ENCODE measurements at regions not wholly inside any gene's neighbourhood (a gene's known extent, or its start where the extent isn't known, plus 50 kb on each side); places are given as distances from the start of the nearest gene placed in this dataset.
"Not testable (repeated sequence)": the region's sequence is repeated elsewhere in the genome, so short reads cannot be mapped to it uniquely, and the experiment has no call there.

DNA sequence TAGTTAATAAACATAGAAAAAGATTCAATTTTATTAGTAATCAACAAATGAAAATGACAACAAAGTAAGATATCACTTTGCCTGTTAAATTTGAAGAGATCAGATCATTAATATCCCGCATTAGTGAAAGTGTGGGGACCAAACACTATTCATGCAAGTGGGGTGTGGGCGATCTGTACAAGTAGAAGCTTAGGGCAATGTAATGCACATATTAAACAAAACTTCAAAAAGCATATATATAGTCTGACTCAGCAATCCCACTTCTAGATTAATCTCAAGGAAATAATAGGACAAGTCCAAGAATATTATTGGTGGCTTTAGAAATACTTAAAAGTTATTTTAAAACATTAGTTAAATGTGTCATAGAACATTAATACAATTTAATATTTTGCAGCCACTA, 188.5 kb downstream of the LRRC70 start:
- H3K36me3 Mint-ChIP-seq, result no peaks in the 10 kb centered on the region
- no peaks in the 10 kb centered on the region for H3K4me1 Mint-ChIP-seq (ENCODE audit: unreplicated experiment)
- H3K27ac Mint-ChIP-seq, result no peak overlapping the region
- TF ChIP-seq, protein P1, sequence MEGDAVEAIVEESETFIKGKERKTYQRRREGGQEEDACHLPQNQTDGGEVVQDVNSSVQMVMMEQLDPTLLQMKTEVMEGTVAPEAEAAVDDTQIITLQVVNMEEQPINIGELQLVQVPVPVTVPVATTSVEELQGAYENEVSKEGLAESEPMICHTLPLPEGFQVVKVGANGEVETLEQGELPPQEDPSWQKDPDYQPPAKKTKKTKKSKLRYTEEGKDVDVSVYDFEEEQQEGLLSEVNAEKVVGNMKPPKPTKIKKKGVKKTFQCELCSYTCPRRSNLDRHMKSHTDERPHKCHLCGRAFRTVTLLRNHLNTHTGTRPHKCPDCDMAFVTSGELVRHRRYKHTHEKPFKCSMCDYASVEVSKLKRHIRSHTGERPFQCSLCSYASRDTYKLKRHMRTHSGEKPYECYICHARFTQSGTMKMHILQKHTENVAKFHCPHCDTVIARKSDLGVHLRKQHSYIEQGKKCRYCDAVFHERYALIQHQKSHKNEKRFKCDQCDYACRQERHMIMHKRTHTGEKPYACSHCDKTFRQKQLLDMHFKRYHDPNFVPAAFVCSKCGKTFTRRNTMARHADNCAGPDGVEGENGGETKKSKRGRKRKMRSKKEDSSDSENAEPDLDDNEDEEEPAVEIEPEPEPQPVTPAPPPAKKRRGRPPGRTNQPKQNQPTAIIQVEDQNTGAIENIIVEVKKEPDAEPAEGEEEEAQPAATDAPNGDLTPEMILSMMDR (conservative IDR thresholded peaks at IDR 0.05), result no peak
- H3K9me3 Mint-ChIP-seq, result no peaks in the 10 kb centered on the region
- H3K4me3 Mint-ChIP-seq, result no peak overlapping the region
- no peaks in the 10 kb centered on the region for H3K27me3 Mint-ChIP-seq
- no peak for DNase-seq (ENCODE audit: extremely low spot score, unreplicated experiment)

DNA sequence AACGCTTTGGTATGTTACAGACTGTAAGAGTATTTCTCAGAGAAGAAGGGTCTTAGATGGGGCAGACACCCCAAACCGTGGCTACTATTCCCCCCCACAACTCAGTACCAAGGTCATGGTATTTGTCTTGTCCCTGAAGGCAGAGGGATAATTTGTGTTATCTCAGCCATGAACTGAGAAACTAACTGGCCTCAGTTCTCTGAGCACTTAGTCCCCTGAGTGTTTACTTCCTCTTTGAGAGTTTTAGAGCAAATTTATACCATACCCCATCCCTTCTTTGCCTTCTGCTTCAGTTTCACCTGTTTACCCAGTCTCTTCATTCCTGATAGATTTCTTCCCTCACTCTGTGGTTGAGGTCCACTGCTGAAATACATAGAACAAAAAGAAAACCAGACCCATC, 183.9 kb downstream of the LRRC70 start:
- H3K9me3 Mint-ChIP-seq, result no peaks in the 10 kb centered on the region
- no peak overlapping the region for H3K4me3 Mint-ChIP-seq
- TF ChIP-seq, protein P1 (conservative IDR thresholded peaks at IDR 0.05), result no peak
- DNase-seq (ENCODE audit: extremely low spot score, unreplicated experiment), result no peak
- H3K27me3 Mint-ChIP-seq, result no peaks in the 10 kb centered on the region
- H3K36me3 Mint-ChIP-seq, result no peaks in the 10 kb centered on the region
- no peak overlapping the region for H3K27ac Mint-ChIP-seq
- H3K4me1 Mint-ChIP-seq (ENCODE audit: unreplicated experiment), result no peaks in the 10 kb centered on the region

- not testable (repeated sequence) for DNase-seq (ENCODE audit: extremely low spot score, unreplicated experiment); H3K27ac Mint-ChIP-seq; H3K9me3 Mint-ChIP-seq; H3K27me3 Mint-ChIP-seq; H3K36me3 Mint-ChIP-seq; H3K4me1 Mint-ChIP-seq (ENCODE audit: unreplicated experiment); H3K4me3 Mint-ChIP-seq
Observed at GRCh38 chr5:62757686-62758085, 179.1 kb downstream of the LRRC70 start.

DNA sequence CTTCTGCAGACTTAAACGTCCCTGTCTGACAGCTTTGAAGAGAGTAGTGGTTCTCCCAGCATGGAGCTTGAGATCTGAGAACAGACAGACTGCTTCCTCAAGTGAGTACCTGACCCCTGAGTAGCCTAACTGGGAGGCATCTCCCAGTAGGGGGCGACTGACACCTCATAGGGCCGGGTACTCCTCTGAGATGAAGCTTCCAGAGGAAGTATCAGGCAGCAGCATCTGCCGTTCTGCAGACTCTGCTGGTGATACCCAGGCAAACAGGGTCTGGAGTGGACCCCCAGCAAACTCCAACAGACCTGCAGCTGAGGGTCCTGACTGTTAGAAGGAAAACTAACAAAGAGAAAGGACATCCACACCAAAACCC, 174.4 kb downstream of the LRRC70 start:
- H3K4me3 Mint-ChIP-seq; H3K9me3 Mint-ChIP-seq; H3K36me3 Mint-ChIP-seq; H3K27ac Mint-ChIP-seq; H3K4me1 Mint-ChIP-seq (ENCODE audit: unreplicated experiment); DNase-seq (ENCODE audit: extremely low spot score, unreplicated experiment); H3K27me3 Mint-ChIP-seq: not testable (repeated sequence)

- not testable (repeated sequence) for H3K9me3 Mint-ChIP-seq; DNase-seq (ENCODE audit: extremely low spot score, unreplicated experiment); H3K4me1 Mint-ChIP-seq (ENCODE audit: unreplicated experiment); H3K27ac Mint-ChIP-seq; H3K36me3 Mint-ChIP-seq; H3K27me3 Mint-ChIP-seq; H3K4me3 Mint-ChIP-seq
Observed at GRCh38 chr5:62752056-62752997, 173.7 kb downstream of the LRRC70 start.

GRCh38 chr5:62742207-62742606, 163.6 kb downstream of the LRRC70 start:
- H3K27me3 Mint-ChIP-seq, result no peaks in the 10 kb centered on the region
- no peak overlapping the region for H3K4me3 Mint-ChIP-seq
- no peak overlapping the region for H3K27ac Mint-ChIP-seq
- TF ChIP-seq, protein P1 (conservative IDR thresholded peaks at IDR 0.05), result no peak
- peaks cover 12% of the 10 kb centered on the region for H3K4me1 Mint-ChIP-seq (ENCODE audit: unreplicated experiment)
- H3K9me3 Mint-ChIP-seq, result no peaks in the 10 kb centered on the region
- DNase-seq (ENCODE audit: extremely low spot score, unreplicated experiment), result no peak
- no peaks in the 10 kb centered on the region for H3K36me3 Mint-ChIP-seq

DNA sequence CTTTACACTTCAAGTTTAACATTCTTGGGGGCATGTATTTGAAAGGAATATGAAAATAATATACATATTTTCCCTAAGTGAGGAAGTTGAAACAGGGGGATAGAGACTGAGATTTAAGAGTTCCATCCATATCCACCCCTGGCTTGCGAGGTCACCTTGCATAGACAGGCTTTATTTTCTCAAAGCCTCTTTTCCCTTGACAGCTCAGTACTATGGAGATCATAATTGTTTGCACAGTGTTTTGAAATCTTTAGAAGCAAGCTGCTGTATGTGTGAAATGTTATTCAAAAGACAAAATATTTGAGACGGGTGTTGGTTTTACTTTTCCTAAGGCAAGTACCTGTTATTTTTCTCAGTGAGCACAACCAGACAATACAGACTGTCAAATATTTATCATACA, 163.1 kb downstream of the LRRC70 start:
- no peaks in the 10 kb centered on the region for H3K9me3 Mint-ChIP-seq
- H3K4me3 Mint-ChIP-seq, result no peak overlapping the region
- no peaks in the 10 kb centered on the region for H3K27me3 Mint-ChIP-seq
- TF ChIP-seq, protein P1 (conservative IDR thresholded peaks at IDR 0.05), result no peak
- peaks cover 12% of the 10 kb centered on the region for H3K4me1 Mint-ChIP-seq (ENCODE audit: unreplicated experiment)
- H3K36me3 Mint-ChIP-seq, result no peaks in the 10 kb centered on the region
- DNase-seq (ENCODE audit: extremely low spot score, unreplicated experiment), result no peak
- H3K27ac Mint-ChIP-seq, result no peak overlapping the region

Data from type B pancreatic cell (in vitro differentiated cells).